ENCODE measurements at regions not wholly inside any gene's neighbourhood (a gene's known extent, or its start where the extent isn't known, plus 50 kb on each side); places are given as distances from the start of the nearest gene placed in this dataset.
"Not testable (repeated sequence)": the region's sequence is repeated elsewhere in the genome, so short reads cannot be mapped to it uniquely, and the experiment has no call there.

- DNase-seq (ENCODE audit: extremely low read depth, low read depth, low spot score): not testable (repeated sequence)
Observed at GRCh38 chr11:38595359-38596016, 1997.5 kb upstream of the RAG2 start.

DNA sequence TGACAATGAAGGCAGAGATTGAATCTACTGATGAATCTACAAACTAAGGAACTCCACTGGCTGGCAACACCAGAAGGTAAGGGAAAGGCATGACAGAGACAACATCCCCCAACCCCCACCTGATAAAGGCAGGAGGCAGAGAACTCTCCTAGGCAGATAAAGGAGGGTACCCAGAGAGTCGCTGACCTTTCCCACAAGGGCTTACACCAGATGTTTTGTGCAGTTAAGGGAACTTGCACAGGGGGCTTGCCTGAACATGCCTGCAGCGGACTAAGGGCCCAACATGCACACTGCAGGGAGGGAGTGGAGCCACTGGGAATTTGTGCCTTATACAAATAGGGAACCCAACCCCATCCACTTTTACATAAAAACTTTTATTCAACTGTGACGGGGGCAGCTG lies 1996.9 kb upstream of the RAG2 start:
- DNase-seq (ENCODE audit: extremely low read depth, low read depth, low spot score): no peak

DNA sequence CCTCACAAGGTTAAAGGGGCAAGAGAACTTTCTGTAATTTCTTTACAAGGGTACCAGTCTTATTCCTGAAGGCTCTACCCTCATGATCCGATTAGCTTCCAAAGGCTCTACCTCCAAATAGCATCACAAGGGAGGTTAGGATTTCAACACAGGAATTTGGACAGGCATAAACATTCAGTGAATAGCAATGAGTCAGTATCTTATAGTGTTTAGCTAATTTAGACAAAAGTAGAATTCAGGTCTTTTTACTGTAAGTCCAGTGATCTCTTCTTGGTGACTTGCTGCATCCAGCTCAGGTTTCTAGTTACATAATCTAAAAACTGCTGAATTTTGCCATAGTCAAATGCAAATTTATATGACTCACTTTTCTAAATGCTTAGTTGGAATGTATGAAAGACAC lies 1995.6 kb upstream of the RAG2 start:
- no peak for DNase-seq (ENCODE audit: extremely low read depth, low read depth, low spot score)

DNA sequence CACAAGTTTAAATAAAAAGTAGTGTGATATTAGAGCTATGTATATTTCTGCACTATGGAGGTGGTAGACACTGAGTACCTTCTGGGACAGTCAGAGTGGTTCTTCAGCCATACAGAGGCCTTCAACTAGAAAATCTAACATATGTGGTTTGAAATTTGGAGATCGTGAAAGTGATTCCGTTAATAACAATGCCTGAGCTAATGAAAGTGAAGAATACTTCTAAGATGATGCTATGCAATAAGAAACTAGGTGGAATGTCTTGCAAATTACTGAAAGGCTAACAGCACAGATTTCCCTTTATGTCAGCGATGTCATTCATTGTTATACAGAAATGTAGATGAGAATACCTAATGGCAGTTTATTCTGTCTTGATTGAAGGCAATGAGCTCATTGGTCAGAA lies 1984.7 kb upstream of the RAG2 start:
- no peak for DNase-seq (ENCODE audit: extremely low read depth, low read depth, low spot score)

GRCh38 chr11:38582151-38582550 lies 1984.1 kb upstream of the RAG2 start:
- DNase-seq (ENCODE audit: extremely low read depth, low read depth, low spot score): no peak

DNA sequence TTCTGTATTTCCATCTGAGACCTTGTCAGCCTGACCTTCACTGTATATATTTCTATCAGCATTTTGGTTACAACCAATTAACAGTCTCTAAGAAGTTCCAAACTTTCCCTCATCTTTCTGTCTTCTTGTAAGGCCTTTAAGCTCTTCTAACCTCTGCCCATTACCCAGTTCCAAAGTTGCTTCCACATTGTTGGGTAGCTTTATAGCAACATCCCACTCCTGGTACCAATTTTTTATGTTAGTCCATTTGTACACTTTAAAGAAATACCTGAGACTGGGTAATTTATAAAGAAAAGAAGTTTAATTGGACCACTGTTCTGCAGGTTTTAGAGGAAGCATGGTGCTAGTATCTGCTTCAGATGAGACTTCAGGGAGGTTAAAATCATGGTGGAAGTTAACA lies 1979.7 kb upstream of the RAG2 start:
- DNase-seq (ENCODE audit: extremely low read depth, low read depth, low spot score): no peak

DNA sequence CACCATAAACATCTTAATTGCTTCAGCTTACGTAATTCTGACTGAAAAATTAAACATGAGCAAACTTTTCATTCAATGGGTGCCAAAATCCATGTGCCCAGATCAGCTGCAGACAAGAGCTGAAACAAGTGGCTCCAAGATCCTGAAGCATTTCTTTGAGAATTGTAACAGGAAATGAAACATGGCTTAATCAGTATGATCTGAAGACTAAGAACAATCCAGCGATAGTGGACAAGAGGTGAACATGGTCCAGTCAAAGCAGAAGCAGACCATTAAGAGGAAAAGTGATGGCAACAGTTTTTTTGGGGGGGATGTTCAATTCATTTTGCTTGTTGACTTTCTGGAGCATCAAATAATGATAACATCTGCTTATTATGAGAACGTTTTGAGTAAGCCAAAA lies 1964.5 kb upstream of the RAG2 start:
- DNase-seq (ENCODE audit: extremely low read depth, low read depth, low spot score): no peak

DNA sequence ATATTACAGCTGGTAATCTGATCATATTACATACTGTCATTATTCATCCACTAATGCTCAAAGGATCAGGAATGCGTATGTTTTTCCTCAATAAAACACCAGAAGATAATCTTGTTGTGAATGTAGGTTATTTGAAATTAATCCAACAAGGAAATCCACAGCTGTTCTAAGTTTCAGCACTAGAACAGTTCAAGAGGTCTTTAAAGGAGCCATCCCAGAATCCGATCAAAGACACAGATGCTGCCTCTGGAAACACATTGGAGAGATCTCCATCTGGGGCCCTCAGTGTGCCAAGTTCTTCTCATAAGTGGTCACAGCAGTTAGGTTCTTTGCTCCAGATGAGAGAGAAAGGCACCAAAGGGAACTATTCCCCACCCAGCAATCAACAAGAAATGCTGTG lies 1955.1 kb upstream of the RAG2 start:
- DNase-seq (ENCODE audit: extremely low read depth, low read depth, low spot score): no peak

- no peak for DNase-seq (ENCODE audit: extremely low read depth, low read depth, low spot score)
Observed at GRCh38 chr11:38547462-38547861, 1949.4 kb upstream of the RAG2 start.

- no peak for DNase-seq (ENCODE audit: extremely low read depth, low read depth, low spot score)
Observed at GRCh38 chr11:38543986-38544385, 1946.0 kb upstream of the RAG2 start.

- no peak for DNase-seq (ENCODE audit: extremely low read depth, low read depth, low spot score)
Observed at GRCh38 chr11:38543311-38543710, 1945.3 kb upstream of the RAG2 start.

GRCh38 chr11:38538866-38539680 lies 1941.0 kb upstream of the RAG2 start:
- DNase-seq (ENCODE audit: extremely low read depth, low read depth, low spot score): no peak

GRCh38 chr11:38530226-38530625 lies 1932.2 kb upstream of the RAG2 start:
- DNase-seq (ENCODE audit: extremely low read depth, low read depth, low spot score): no peak

DNA sequence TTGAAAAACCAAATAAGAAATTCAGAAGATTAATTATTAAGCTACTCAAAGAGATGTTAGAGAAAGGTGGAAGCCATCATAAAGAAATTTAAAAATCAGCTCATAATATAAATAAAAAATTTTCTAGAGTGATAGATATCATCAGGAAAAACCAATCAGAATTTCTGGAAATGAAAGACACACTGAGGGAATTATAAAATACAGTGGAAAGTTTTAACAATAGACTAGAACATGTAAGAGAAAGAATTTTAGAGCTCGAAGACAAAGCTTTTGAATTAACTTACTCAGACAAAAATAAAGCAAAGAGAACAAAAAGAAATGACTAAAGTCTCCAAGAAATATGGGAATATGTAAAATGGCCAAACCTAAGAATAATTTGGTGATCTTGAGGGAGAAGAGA lies 1926.9 kb upstream of the RAG2 start:
- DNase-seq (ENCODE audit: extremely low read depth, low read depth, low spot score): no peak

DNA sequence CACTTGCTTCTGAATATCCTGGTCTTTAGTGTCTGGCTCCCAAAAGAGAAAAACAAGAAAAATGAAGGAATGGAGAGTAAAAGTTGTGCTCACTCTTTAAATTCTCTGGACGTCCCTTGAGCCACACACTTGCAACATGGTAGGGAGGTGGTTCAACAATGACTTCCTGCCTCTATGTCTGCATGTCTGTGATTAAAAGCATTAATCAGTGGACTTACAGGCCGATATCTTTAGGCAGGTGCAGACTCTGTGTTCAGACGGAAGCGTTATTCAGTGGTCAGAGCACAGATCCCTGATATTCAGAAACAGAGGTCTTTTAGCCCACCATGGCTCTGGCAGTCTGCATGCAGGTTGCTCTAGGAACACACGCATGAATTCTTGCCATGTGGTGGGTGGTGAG lies 1920.0 kb upstream of the RAG2 start:
- no peak for DNase-seq (ENCODE audit: extremely low read depth, low read depth, low spot score)

DNA sequence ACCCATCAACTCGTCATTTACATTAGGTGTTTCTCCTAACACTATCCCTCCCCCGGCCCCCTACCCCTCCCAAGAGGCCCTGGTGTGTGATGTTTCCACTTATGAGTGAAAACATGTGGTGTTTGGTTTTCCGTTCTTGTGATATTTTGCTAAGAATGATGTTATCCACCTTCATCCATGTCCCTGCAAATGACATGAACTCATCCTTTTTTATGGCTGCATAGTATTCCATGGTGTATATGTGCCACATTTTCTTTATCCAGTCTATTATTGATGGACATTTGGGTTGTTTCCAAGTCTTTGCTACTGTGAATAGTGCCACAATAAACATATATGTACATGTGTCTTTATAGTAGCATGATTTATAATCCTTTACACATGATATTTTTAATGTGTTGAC lies 1914.8 kb upstream of the RAG2 start:
- not testable (repeated sequence) for DNase-seq (ENCODE audit: extremely low read depth, low read depth, low spot score)

DNA sequence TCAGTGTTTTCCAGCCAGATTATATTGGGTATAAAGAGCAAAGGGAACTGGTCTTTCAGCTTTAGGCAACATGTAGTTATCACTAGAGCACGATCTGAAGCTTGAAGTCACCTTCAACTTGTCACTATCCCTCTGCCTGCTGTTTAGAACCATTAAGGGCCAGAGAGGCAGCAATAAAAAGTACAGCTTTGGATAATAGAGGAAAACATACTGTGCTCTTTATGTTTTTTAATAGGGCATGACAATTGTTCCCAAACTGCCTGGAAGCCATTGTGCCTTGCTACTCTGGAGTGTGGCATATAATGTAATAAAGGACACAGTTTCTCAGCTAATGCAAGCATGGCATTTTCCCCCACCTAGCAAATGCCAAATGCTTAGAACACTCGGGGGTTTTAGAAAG lies 1912.0 kb upstream of the RAG2 start:
- no peak for DNase-seq (ENCODE audit: extremely low read depth, low read depth, low spot score)

DNA sequence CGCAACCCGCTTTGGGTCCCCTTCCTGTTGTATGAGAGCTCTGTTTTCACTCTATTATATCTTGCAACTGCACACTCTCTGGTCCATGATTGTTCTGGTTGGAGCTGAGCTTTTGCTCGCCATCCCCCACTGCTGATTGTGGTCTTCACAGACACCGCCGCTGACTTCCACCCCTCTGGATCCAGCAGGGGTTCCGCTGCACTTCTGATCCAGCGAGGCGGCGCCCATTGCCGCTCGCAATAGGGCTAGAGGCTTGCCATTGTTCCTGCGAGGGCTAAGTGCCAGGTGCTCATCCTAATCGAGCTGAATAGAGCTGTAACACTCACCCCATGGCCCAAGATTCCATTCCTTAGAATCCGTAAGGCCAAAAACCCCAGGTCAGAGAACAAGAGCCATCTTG lies 1905.8 kb upstream of the RAG2 start:
- DNase-seq (ENCODE audit: extremely low read depth, low read depth, low spot score): no peak

GRCh38 chr11:38498721-38499120 lies 1900.7 kb upstream of the RAG2 start:
- no peak for DNase-seq (ENCODE audit: extremely low read depth, low read depth, low spot score)

GRCh38 chr11:38491986-38492385 lies 1894.0 kb upstream of the RAG2 start:
- no peak for DNase-seq (ENCODE audit: extremely low read depth, low read depth, low spot score)

- no peak for DNase-seq (ENCODE audit: extremely low read depth, low read depth, low spot score)
Observed at GRCh38 chr11:38481391-38481790, 1883.4 kb upstream of the RAG2 start.

- no peak for DNase-seq (ENCODE audit: extremely low read depth, low read depth, low spot score)
Observed at GRCh38 chr11:38476808-38477575, 1879.0 kb upstream of the RAG2 start.

All from glomerular endothelial cell (primary cell).